ENCODE measurements at regions not wholly inside any gene's neighbourhood (a gene's known extent, or its start where the extent isn't known, plus 50 kb on each side); places are given as distances from the start of the nearest gene placed in this dataset.

- no peak for DNase-seq
Observed at GRCh38 chr7:106196460-106197021, 84.4 kb upstream of the SYPL1 start.

GRCh38 chr7:106193661-106194060 is 81.5 kb upstream of the SYPL1 start:
- no peak for DNase-seq

GRCh38 chr7:106190589-106191330 is 78.6 kb upstream of the SYPL1 start:
- no peak for DNase-seq

GRCh38 chr7:106187613-106188350 is 75.7 kb upstream of the SYPL1 start:
- no peak for DNase-seq

- DNase-seq = no peak
Observed at GRCh38 chr7:106185719-106186118, 73.6 kb upstream of the SYPL1 start.

GRCh38 chr7:106183952-106184351 is 71.8 kb upstream of the SYPL1 start:
- DNase-seq = no peak

GRCh38 chr7:106182904-106183303 is 70.8 kb upstream of the SYPL1 start:
- DNase-seq = no peak

- DNase-seq = no peak
Observed at GRCh38 chr7:106181658-106182265, 69.7 kb upstream of the SYPL1 start.

- DNase-seq = no peak
Observed at GRCh38 chr7:106180721-106181120, 68.6 kb upstream of the SYPL1 start.

- no peak for DNase-seq
Observed at GRCh38 chr7:106179256-106179655, 67.1 kb upstream of the SYPL1 start.

- no peak for DNase-seq
Observed at GRCh38 chr7:106178593-106179134, 66.6 kb upstream of the SYPL1 start.

- DNase-seq = no peak
Observed at GRCh38 chr7:106177738-106178592, 65.9 kb upstream of the SYPL1 start.

GRCh38 chr7:106177300-106177690 is 65.2 kb upstream of the SYPL1 start:
- DNase-seq = no peak

- DNase-seq = peak; percentile 9 to 88 (median 66)
Observed at GRCh38 chr7:106176414-106177299, 64.5 kb upstream of the SYPL1 start.

GRCh38 chr7:106175507-106175906 is 63.4 kb upstream of the SYPL1 start:
- DNase-seq = no peak

- no peak for DNase-seq
Observed at GRCh38 chr7:106170651-106171050, 58.5 kb upstream of the SYPL1 start.

GRCh38 chr7:106169821-106170610 is 57.9 kb upstream of the SYPL1 start:
- DNase-seq = no peak

- no peak for DNase-seq
Observed at GRCh38 chr7:106167439-106168136, 55.5 kb upstream of the SYPL1 start.

All from hypothalamus (tissue), 51 donors.